ENCODE measurements at regions not wholly inside any gene's neighbourhood (a gene's known extent, or its start where the extent isn't known, plus 50 kb on each side); places are given as distances from the start of the nearest gene placed in this dataset.

- TF ChIP-seq CTCF (IDR thresholded peaks at IDR 0.05; ENCODE audit: insufficient read depth, low read depth, low read length, missing control alignments) = no peak
- peak; percentile 30 for DNase-seq (ENCODE audit: low read depth)
- no peak overlapping the region for H3K4me3 ChIP-seq (ENCODE audit: low read length)
Observed at GRCh38 chr5:166845044-166845443, 1446.4 kb upstream of the WWC1 start.

GRCh38 chr5:166856791-166857190, 1434.7 kb upstream of the WWC1 start:
- no peak for TF ChIP-seq CTCF (IDR thresholded peaks at IDR 0.05; ENCODE audit: insufficient read depth, low read depth, low read length, missing control alignments)
- no peak overlapping the region for H3K4me3 ChIP-seq (ENCODE audit: low read length)
- no peak for DNase-seq (ENCODE audit: low read depth)

GRCh38 chr5:166860426-166860825, 1431.0 kb upstream of the WWC1 start:
- no peak overlapping the region for H3K4me3 ChIP-seq (ENCODE audit: low read length)
- no peak for TF ChIP-seq CTCF (IDR thresholded peaks at IDR 0.05; ENCODE audit: insufficient read depth, low read depth, low read length, missing control alignments)
- no peak for DNase-seq (ENCODE audit: low read depth)

GRCh38 chr5:166862581-166862980, 1428.9 kb upstream of the WWC1 start:
- no peak for DNase-seq (ENCODE audit: low read depth)
- no peak for TF ChIP-seq CTCF (IDR thresholded peaks at IDR 0.05; ENCODE audit: insufficient read depth, low read depth, low read length, missing control alignments)
- H3K4me3 ChIP-seq (ENCODE audit: low read length) = no peak overlapping the region

GRCh38 chr5:166865206-166865605, 1426.2 kb upstream of the WWC1 start:
- H3K4me3 ChIP-seq (ENCODE audit: low read length) = no peak overlapping the region
- no peak for DNase-seq (ENCODE audit: low read depth)
- TF ChIP-seq CTCF (IDR thresholded peaks at IDR 0.05; ENCODE audit: insufficient read depth, low read depth, low read length, missing control alignments) = no peak

GRCh38 chr5:166880456-166880855, 1411.0 kb upstream of the WWC1 start:
- no peak for DNase-seq (ENCODE audit: low read depth)
- H3K4me3 ChIP-seq (ENCODE audit: low read length) = no peak overlapping the region
- no peak for TF ChIP-seq CTCF (IDR thresholded peaks at IDR 0.05; ENCODE audit: insufficient read depth, low read depth, low read length, missing control alignments)

GRCh38 chr5:166881802-166882201, 1409.6 kb upstream of the WWC1 start:
- no peak for DNase-seq (ENCODE audit: low read depth)
- TF ChIP-seq CTCF (IDR thresholded peaks at IDR 0.05; ENCODE audit: insufficient read depth, low read depth, low read length, missing control alignments) = no peak
- no peak overlapping the region for H3K4me3 ChIP-seq (ENCODE audit: low read length)
